Cardiac muscle cell (in vitro differentiated cells and primary cell): ENCODE measurements at regions not wholly inside any gene's neighbourhood (a gene's known extent, or its start where the extent isn't known, plus 50 kb on each side); places are given as distances from the start of the nearest gene placed in this dataset.

ENCODE experiments used
- DNase-seq, 2 donors: peaks; one replicate each; pipeline versions ENCODE4 v3.0.0 to v3.0.0-alpha.2; 2010 to 2017; ENCODE audit warnings: low read depth in 1 of 2, low spot score in 1 of 2
- H3K27ac ChIP-seq: fragments of 200-600 bp; sonication (generic); 2 replicates; pipeline ENCODE4 v1.5.1; 2016
- H3K27me3 ChIP-seq: fragments of 200-600 bp; sonication (generic); 2 replicates; pipeline ENCODE4 v1.6.0; 2016; ENCODE audit warnings: control low read depth
- H3K36me3 ChIP-seq: fragments of 200-600 bp; sonication (generic); 2 replicates; pipeline ENCODE4 v1.5.1; 2016; ENCODE audit warnings: control low read depth
- H3K4me1 ChIP-seq: fragments of 200-600 bp; sonication (generic); 2 replicates; pipeline ENCODE4 v1.8.1; 2017; ENCODE audit warnings: low read depth, mild to moderate bottlenecking, mixed run types
- H3K4me3 ChIP-seq: fragments of 200-600 bp; sonication (generic); 2 replicates; pipeline ENCODE4 v1.5.1; 2016; ENCODE audit warnings: mild to moderate bottlenecking
- H3K9me3 ChIP-seq: fragments of 200-600 bp; sonication (generic); 2 replicates; pipeline ENCODE4 v1.5.1; 2017; ENCODE audit warnings: low read depth, mild to moderate bottlenecking, control low read depth
- TF ChIP-seq, protein P1 (sequence below): IDR thresholded peaks from 2 replicates; pipeline ENCODE4 v1.5.1; 2012; ENCODE audit warnings: low read depth, mild to moderate bottlenecking, low read length

DNA sequence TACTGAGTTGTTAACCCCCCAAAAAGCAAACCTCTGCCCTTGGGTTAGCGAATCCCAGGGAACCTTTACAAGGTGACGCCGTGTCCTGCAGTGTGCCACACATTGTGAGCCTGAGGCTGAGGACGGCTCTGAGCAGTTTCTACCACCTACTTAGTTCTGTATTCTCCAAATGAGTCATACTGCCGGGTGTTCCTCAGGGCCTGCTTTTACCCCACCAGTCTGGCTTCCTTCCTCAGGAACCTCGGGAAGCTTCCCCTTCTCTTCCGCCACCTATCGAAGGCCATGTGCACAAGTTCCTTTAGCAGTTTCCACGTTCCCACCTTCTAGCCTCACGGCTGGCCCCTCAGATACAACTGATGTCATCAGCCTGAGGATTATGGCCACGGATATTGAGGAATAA lies 384.0 kb upstream of the TPM1 start:
- no peak for DNase-seq
- Histone ChIP-seq H3K4me1 (peaks cover 6% of the 10 kb centered on the region), H3K4me3 (no peak overlapping the region), H3K36me3 (no peaks in the 10 kb centered on the region), H3K27ac (no peak overlapping the region), H3K27me3 (no peaks in the 10 kb centered on the region), H3K9me3 (no peaks in the 10 kb centered on the region)
- TF ChIP-seq, protein P1, sequence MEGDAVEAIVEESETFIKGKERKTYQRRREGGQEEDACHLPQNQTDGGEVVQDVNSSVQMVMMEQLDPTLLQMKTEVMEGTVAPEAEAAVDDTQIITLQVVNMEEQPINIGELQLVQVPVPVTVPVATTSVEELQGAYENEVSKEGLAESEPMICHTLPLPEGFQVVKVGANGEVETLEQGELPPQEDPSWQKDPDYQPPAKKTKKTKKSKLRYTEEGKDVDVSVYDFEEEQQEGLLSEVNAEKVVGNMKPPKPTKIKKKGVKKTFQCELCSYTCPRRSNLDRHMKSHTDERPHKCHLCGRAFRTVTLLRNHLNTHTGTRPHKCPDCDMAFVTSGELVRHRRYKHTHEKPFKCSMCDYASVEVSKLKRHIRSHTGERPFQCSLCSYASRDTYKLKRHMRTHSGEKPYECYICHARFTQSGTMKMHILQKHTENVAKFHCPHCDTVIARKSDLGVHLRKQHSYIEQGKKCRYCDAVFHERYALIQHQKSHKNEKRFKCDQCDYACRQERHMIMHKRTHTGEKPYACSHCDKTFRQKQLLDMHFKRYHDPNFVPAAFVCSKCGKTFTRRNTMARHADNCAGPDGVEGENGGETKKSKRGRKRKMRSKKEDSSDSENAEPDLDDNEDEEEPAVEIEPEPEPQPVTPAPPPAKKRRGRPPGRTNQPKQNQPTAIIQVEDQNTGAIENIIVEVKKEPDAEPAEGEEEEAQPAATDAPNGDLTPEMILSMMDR, result no peak

- TF ChIP-seq, protein P1, result no peak
- Histone ChIP-seq H3K36me3 (no peaks in the 10 kb centered on the region), H3K4me3 (no peak overlapping the region), H3K4me1 (peaks cover 6% of the 10 kb centered on the region), H3K27me3 (no peaks in the 10 kb centered on the region), H3K9me3 (no peaks in the 10 kb centered on the region), H3K27ac (no peak overlapping the region)
- no peak for DNase-seq
These were observed 379.0 kb upstream of the TPM1 start for GRCh38 chr15:62663547-62663946.

GRCh38 chr15:62665449-62665848 lies 377.1 kb upstream of the TPM1 start:
- no peaks in the 10 kb centered on the region for H3K27me3 ChIP-seq

DNA sequence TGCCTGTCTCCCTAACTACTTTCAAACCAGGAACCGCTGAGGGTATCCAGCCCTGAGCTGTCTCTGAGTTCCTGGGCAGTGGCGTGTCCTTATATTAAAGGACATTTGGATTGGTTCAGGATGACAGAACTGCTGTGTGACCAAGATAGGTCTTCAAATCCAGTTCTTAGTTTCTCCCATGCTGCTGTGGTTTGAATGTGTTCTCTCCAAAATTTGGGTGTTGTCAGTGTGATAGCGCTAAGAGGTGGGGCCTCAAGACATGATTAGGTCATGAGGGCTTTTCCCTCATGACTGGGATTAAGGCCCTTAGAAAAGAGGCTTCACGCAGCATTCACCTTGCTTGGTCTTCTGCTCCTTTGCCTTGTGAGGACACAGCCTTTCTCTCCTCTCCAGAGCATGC lies 376.5 kb upstream of the TPM1 start:
- TF ChIP-seq, protein P1, result no peak
- no peaks in the 10 kb centered on the region for H3K36me3 ChIP-seq

More at GRCh38 chr15:62665449-62665848, 377.1 kb upstream of the TPM1 start:
- Histone ChIP-seq H3K4me1 (no peaks in the 10 kb centered on the region), H3K27ac (no peak overlapping the region), H3K36me3 (no peaks in the 10 kb centered on the region), H3K9me3 (no peaks in the 10 kb centered on the region), H3K4me3 (no peak overlapping the region)
- DNase-seq, result peak in 1 of 2 donors; percentile 93
- TF ChIP-seq, protein P1, result no peak

GRCh38 chr15:62672268-62672667 lies 370.3 kb upstream of the TPM1 start:
- peak in 1 of 2 donors; percentile 60 for DNase-seq
- H3K4me1 ChIP-seq, result no peaks in the 10 kb centered on the region
- no peaks in the 10 kb centered on the region for H3K27me3 ChIP-seq
- no peaks in the 10 kb centered on the region for H3K36me3 ChIP-seq
- H3K9me3 ChIP-seq, result no peaks in the 10 kb centered on the region
- TF ChIP-seq, protein P1, result no peak
- no peak overlapping the region for H3K4me3 ChIP-seq
- no peak overlapping the region for H3K27ac ChIP-seq

More for the DNA sequence above, 376.5 kb upstream of the TPM1 start:
- H3K27ac ChIP-seq, result no peak overlapping the region
- H3K27me3 ChIP-seq, result no peaks in the 10 kb centered on the region
- H3K9me3 ChIP-seq, result no peaks in the 10 kb centered on the region
- H3K4me3 ChIP-seq, result no peak overlapping the region
- DNase-seq, result no peak
- H3K4me1 ChIP-seq, result no peaks in the 10 kb centered on the region

DNA sequence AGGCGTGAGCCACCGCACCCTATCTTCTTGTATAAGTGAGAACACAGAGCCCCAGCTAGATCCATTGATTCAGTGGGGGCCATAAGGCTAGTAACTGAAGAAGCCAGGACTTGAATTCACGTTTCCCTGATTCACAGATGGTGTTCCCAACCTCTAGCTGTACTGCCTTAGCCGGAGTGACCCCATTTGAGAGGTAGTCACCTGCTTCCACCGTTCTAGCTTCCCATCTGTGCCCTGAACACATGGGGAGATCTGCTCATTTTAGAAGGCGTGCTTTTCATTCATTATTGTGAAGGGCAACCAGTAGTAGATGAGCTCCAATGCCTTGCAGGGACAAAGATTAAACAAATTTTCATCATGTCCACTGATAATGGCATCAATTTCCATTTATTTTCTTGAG lies 365.7 kb upstream of the TPM1 start:
- Histone ChIP-seq H3K4me1 (no peaks in the 10 kb centered on the region), H3K27ac (no peak overlapping the region), H3K4me3 (no peak overlapping the region), H3K9me3 (no peaks in the 10 kb centered on the region), H3K36me3 (no peaks in the 10 kb centered on the region), H3K27me3 (no peaks in the 10 kb centered on the region)
- DNase-seq, result no peak
- TF ChIP-seq, protein P1, result no peak
